ENCODE measurements at regions not wholly inside any gene's neighbourhood (a gene's known extent, or its start where the extent isn't known, plus 50 kb on each side); places are given as distances from the start of the nearest gene placed in this dataset.

GRCh38 chrX:137684591-137684990 is 118.7 kb downstream of the ZIC3 start (continued):
- TF ChIP-seq CHD7 (IDR thresholded peaks at IDR 0.05; ENCODE audit: insufficient replicate concordance, low read length) (peak; percentile 82), GTF2F1 (IDR thresholded peaks at IDR 0.05; ENCODE audit: borderline replicate concordance, low read depth, low read length) (no peak)
